ENCODE measurements at regions not wholly inside any gene's neighbourhood (a gene's known extent, or its start where the extent isn't known, plus 50 kb on each side); places are given as distances from the start of the nearest gene placed in this dataset.

DNA sequence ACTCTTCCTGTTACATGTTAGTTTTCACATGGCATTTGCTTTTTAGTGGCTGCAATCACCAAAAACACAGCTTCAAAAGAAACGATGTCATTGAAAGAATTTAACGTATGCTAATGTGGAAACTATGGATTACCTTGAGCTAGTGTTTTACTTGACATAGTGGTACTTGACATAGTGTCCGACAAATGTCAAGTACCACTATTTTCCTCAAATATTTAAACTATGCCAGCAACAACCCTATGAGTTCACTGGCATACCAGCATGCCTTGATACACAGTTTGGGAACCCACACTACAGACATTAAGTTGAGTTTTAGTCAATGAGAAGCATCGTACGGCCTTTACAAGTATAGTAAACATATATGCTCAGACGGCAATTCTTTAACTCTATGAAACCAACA is 560.3 kb downstream of the GALC start:
- no peaks in the 10 kb centered on the region for H3K36me3 ChIP-seq (replicated peaks in 1 of 2; ENCODE audit: insufficient read depth in 1 of 2, low read depth in 2 of 2)
- DNase-seq (no peak), ATAC-seq (no peak)
- no peak overlapping the region for H3K4me3 ChIP-seq
- TF ChIP-seq, protein P1, sequence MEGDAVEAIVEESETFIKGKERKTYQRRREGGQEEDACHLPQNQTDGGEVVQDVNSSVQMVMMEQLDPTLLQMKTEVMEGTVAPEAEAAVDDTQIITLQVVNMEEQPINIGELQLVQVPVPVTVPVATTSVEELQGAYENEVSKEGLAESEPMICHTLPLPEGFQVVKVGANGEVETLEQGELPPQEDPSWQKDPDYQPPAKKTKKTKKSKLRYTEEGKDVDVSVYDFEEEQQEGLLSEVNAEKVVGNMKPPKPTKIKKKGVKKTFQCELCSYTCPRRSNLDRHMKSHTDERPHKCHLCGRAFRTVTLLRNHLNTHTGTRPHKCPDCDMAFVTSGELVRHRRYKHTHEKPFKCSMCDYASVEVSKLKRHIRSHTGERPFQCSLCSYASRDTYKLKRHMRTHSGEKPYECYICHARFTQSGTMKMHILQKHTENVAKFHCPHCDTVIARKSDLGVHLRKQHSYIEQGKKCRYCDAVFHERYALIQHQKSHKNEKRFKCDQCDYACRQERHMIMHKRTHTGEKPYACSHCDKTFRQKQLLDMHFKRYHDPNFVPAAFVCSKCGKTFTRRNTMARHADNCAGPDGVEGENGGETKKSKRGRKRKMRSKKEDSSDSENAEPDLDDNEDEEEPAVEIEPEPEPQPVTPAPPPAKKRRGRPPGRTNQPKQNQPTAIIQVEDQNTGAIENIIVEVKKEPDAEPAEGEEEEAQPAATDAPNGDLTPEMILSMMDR (IDR thresholded peaks at IDR 0.05), result no peak
- no peak for TF ChIP-seq POLR2A (IDR thresholded peaks at IDR 0.05)
- 86 to 87% methylated on average over 6 of the region's 6 CpGs for WGBS, 2 donors
- no peaks in the 10 kb centered on the region for H3K27me3 ChIP-seq
- H3K27ac ChIP-seq, result no peak overlapping the region
- H3K9me3 ChIP-seq, result no peaks in the 10 kb centered on the region
- intact Hi-C loops (cut with DNase I), result no loop called here
- no peaks in the 10 kb centered on the region for H3K4me1 ChIP-seq

DNA sequence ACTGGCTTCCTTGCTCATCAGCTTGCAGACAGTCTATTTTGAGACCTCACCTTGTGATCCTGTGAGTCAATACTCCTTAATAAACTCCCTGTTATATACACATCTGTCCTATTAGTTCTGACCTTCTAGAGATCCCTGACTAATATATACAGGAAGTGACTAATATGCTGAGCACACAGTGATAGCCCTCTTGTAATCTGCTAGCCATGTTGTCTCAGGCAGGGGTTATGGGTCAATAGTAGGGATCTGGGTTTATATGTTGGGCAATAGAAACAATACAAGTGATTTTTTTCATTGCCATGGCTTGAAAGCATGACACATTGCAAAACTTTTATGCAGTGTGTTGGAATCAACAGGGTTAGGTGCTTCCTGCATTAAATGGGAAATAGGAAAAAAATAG is 562.2 kb downstream of the GALC start:
- intact Hi-C loops (cut with DNase I), result no loop called here
- peak; percentile 67 for ATAC-seq
- no peaks in the 10 kb centered on the region for H3K27me3 ChIP-seq
- no peak overlapping the region for H3K27ac ChIP-seq
- no peak for TF ChIP-seq POLR2A (IDR thresholded peaks at IDR 0.05)
- TF ChIP-seq, protein P1 (IDR thresholded peaks at IDR 0.05), result no peak
- no peaks in the 10 kb centered on the region for H3K36me3 ChIP-seq (replicated peaks in 1 of 2; ENCODE audit: insufficient read depth in 1 of 2, low read depth in 2 of 2)
- no peaks in the 10 kb centered on the region for H3K9me3 ChIP-seq
- DNase-seq, result peak in 1 of 4 donors; percentile 4
- no peak overlapping the region for H3K4me3 ChIP-seq
- H3K4me1 ChIP-seq, result no peaks in the 10 kb centered on the region

DNA sequence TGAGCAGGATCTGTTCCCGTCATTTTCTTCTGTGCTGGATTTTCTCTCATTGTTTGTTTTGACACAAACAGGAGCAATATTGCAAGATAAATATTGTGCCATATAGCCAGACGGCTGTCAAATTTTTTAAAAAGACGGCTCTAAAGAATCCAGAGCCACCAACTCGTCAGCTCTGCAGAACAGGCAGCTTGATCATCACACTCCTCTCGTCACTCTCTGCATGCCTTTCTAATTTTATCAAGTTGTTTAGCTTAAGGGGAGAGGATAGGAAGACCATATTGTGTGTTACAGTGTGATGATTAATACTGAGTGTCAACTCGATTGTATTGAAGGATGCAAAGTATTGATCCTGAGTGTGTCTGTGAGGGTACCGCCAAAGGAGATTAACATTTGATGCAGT is 562.8 kb downstream of the GALC start:
- no peak overlapping the region for H3K4me3 ChIP-seq
- intact Hi-C loops (cut with DNase I), result no loop called here
- WGBS, 2 donors, result 29 to 35% methylated on average over 7 of the region's 7 CpGs
- H3K27ac ChIP-seq, result no peak overlapping the region
- no peak for TF ChIP-seq POLR2A (IDR thresholded peaks at IDR 0.05)
- TF ChIP-seq, protein P1 (IDR thresholded peaks at IDR 0.05), result no peak
- no peaks in the 10 kb centered on the region for H3K4me1 ChIP-seq
- H3K9me3 ChIP-seq, result no peaks in the 10 kb centered on the region
- H3K27me3 ChIP-seq, result no peaks in the 10 kb centered on the region
- no peaks in the 10 kb centered on the region for H3K36me3 ChIP-seq (replicated peaks in 1 of 2; ENCODE audit: insufficient read depth in 1 of 2, low read depth in 2 of 2)
- DNase-seq (no peak), ATAC-seq (peak; percentile 30)

DNA sequence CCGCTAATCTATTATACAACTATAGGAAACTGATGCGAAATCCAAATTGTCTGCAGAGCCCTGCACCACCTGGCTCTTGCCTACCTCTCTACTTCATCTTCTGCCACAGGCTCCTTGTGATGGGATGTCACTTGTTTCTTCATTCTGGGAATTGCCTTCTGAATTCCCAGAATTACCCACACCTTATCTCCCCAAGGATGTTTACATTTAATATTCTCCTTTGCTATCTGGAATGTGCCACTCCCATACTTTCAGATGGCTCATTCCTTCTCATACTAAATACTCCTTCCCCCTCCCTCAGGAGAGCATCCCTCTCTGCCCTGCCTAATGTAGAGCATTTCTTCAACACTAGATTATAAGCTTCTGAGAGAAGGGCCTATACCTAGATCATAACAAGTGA is 573.1 kb downstream of the GALC start:
- 96 to 98% methylated on average over 2 of the region's 2 CpGs for WGBS, 2 donors
- no peaks in the 10 kb centered on the region for H3K27me3 ChIP-seq
- H3K9me3 ChIP-seq, result no peaks in the 10 kb centered on the region
- H3K4me3 ChIP-seq, result no peak overlapping the region
- intact Hi-C loops (cut with DNase I), result no loop called here
- no peaks in the 10 kb centered on the region for H3K4me1 ChIP-seq
- TF ChIP-seq POLR2A (IDR thresholded peaks at IDR 0.05), result no peak
- TF ChIP-seq, protein P1 (IDR thresholded peaks at IDR 0.05), result no peak
- DNase-seq, result no peak
- no peaks in the 10 kb centered on the region for H3K36me3 ChIP-seq (replicated peaks in 1 of 2; ENCODE audit: insufficient read depth in 1 of 2, low read depth in 2 of 2)
- no peak overlapping the region for H3K27ac ChIP-seq
- no peak for ATAC-seq

DNA sequence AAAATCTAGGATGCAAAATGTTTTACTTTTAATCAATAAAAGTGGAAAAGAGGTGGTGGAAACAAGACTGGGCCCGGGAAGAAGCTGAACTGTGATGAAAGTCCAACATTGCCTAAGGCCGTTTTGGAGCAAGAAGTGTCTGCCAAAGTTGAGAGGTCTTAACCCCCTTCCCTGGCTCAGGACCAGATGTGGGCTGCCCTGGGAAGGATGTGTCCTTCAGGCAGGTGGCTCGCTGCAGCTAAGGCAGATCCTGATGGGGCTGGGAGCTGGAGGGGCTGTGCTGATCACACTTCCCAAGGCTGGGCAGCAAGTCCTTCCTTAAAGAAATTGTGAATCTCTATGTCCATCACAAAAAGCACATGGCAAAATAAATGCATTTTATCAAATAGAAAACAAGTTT is 581.6 kb downstream of the GALC start:
- no peaks in the 10 kb centered on the region for H3K9me3 ChIP-seq
- TF ChIP-seq, protein P1 (IDR thresholded peaks at IDR 0.05), result no peak
- TF ChIP-seq POLR2A (IDR thresholded peaks at IDR 0.05), result no peak
- no peak overlapping the region for H3K27ac ChIP-seq
- no peak overlapping the region for H3K4me3 ChIP-seq
- H3K27me3 ChIP-seq, result no peaks in the 10 kb centered on the region
- DNase-seq, result no peak
- intact Hi-C loops (cut with DNase I), result no loop called here
- ATAC-seq, result no peak
- WGBS, 2 donors, result 49 to 50% methylated on average over 3 of the region's 3 CpGs
- no peaks in the 10 kb centered on the region for H3K36me3 ChIP-seq (replicated peaks in 1 of 2; ENCODE audit: insufficient read depth in 1 of 2, low read depth in 2 of 2)
- H3K4me1 ChIP-seq, result no peaks in the 10 kb centered on the region

All from body of pancreas (tissue), 4 donors.